H9 (cell line): ENCODE measurements at regions not wholly inside any gene's neighbourhood (a gene's known extent, or its start where the extent isn't known, plus 50 kb on each side); places are given as distances from the start of the nearest gene placed in this dataset.

Experiments
- DNase-seq: peaks from one replicate; pipeline ENCODE4 v3.0.0-alpha.2; 2017
- H2AFZ ChIP-seq: one replicate; pipeline ENCODE4 v1.6.1; 2013; ENCODE audit warnings: mild to moderate bottlenecking, low read length, control low read depth, moderate library complexity
- H2AK5ac ChIP-seq: 2 replicates; pipeline ENCODE4 v1.6.1; 2013; ENCODE audit warnings: low read length, control low read depth, mixed read lengths; ENCODE audit not compliant: insufficient read length
- H2BK120ac ChIP-seq: one replicate; pipeline ENCODE4 v1.6.1; 2013; ENCODE audit warnings: low read depth, mild to moderate bottlenecking, low read length, control low read depth, inconsistent platforms; ENCODE audit not compliant: poor library complexity, severe bottlenecking
- H2BK12ac ChIP-seq: 2 replicates; pipeline ENCODE4 v1.6.1; 2013; ENCODE audit warnings: low read length, control low read depth, mixed read lengths, low read depth; ENCODE audit not compliant: insufficient read length
- H2BK15ac ChIP-seq: 2 replicates; pipeline ENCODE4 v1.6.1; 2013; ENCODE audit warnings: low read depth, low read length, control low read depth
- H2BK20ac ChIP-seq: one replicate; pipeline ENCODE4 v1.6.1; 2013; ENCODE audit warnings: low read depth, mild to moderate bottlenecking, low read length, control low read depth, inconsistent platforms; ENCODE audit not compliant: poor library complexity, severe bottlenecking
- H2BK5ac ChIP-seq: 2 replicates; pipeline ENCODE4 v1.6.1; 2013; ENCODE audit warnings: low read length, control low read depth, mixed read lengths; ENCODE audit not compliant: insufficient read length
- H3K14ac ChIP-seq: 2 replicates; pipeline ENCODE4 v1.6.1; 2013; ENCODE audit warnings: low read length, control low read depth; ENCODE audit not compliant: insufficient read depth
- H3K18ac ChIP-seq: 2 replicates; pipeline ENCODE4 v1.6.1; 2013; ENCODE audit warnings: low read depth, mild to moderate bottlenecking, mixed read lengths, low read length, control low read depth; ENCODE audit not compliant: insufficient read length
- H3K23ac ChIP-seq: 2 replicates; pipeline ENCODE4 v1.6.1; 2013; ENCODE audit warnings: low read length, control low read depth, mixed read lengths, low read depth; ENCODE audit not compliant: insufficient read length
- H3K23me2 ChIP-seq: 2 replicates; pipeline ENCODE4 v1.6.1; 2013; ENCODE audit warnings: low read depth, mild to moderate bottlenecking, mixed read lengths, low read length, control low read depth; ENCODE audit not compliant: insufficient read length, poor library complexity, severe bottlenecking
- H3K27ac ChIP-seq: 2 replicates; pipeline ENCODE4 v1.5.1; 2013; ENCODE audit warnings: low read length, control low read depth, mixed read lengths, low read depth; ENCODE audit not compliant: insufficient read length
- H3K27me3 ChIP-seq: 2 replicates; pipeline ENCODE4 v1.6.1; 2013; ENCODE audit warnings: low read length, control low read depth, inconsistent platforms; ENCODE audit not compliant: insufficient read depth
- H3K4ac ChIP-seq: 2 replicates; pipeline ENCODE4 v1.6.1; 2013; ENCODE audit warnings: low read depth, mild to moderate bottlenecking, control low read depth, inconsistent platforms, low read length, moderate library complexity
- H3K4me1 ChIP-seq: 2 replicates; pipeline ENCODE4 v1.6.1; 2013; ENCODE audit warnings: low read length, control low read depth, inconsistent platforms; ENCODE audit not compliant: insufficient read depth
- H3K4me2 ChIP-seq: 2 replicates; pipeline ENCODE4 v1.6.1; 2013; ENCODE audit warnings: low read length, control low read depth, mixed read lengths; ENCODE audit not compliant: insufficient read length, insufficient read depth
- H3K56ac ChIP-seq: 2 replicates; pipeline ENCODE4 v1.6.1; 2013; ENCODE audit warnings: low read depth, mild to moderate bottlenecking, mixed read lengths, low read length, control low read depth; ENCODE audit not compliant: insufficient read length
- H3K79me1 ChIP-seq: 2 replicates; pipeline ENCODE4 v1.6.1; 2013; ENCODE audit warnings: low read depth, mild to moderate bottlenecking, moderate library complexity, low read length, control low read depth, inconsistent platforms; ENCODE audit not compliant: insufficient read depth, poor library complexity, severe bottlenecking
- H3K79me2 ChIP-seq: 2 replicates; pipeline ENCODE4 v1.6.1; 2013; ENCODE audit warnings: low read length, control low read depth, inconsistent platforms; ENCODE audit not compliant: insufficient read depth
- H3K9ac ChIP-seq: 2 replicates; pipeline ENCODE4 v1.6.1; 2013; ENCODE audit warnings: low read length, control low read depth, mixed read lengths; ENCODE audit not compliant: insufficient read length; ENCODE audit errors: extremely low read depth
- H3K9me3 ChIP-seq: one replicate; pipeline ENCODE4 v1.6.1; 2013; ENCODE audit warnings: low read depth, low read length, inconsistent platforms; ENCODE audit not compliant: control insufficient read depth
- H3T11ph ChIP-seq: one replicate; pipeline ENCODE4 v1.6.1; 2013; ENCODE audit warnings: mild to moderate bottlenecking, low read length, control low read depth, inconsistent platforms
- H4K20me1 ChIP-seq: one replicate; pipeline ENCODE4 v1.6.1; 2013; ENCODE audit not compliant: control insufficient read depth, insufficient read length, insufficient read depth
- H4K5ac ChIP-seq: 2 replicates; pipeline ENCODE4 v1.6.1; 2013; ENCODE audit warnings: low read depth, mild to moderate bottlenecking, mixed read lengths, low read length, control low read depth; ENCODE audit not compliant: insufficient read length
- H4K8ac ChIP-seq: replicated peaks from 2 replicates; pipeline ENCODE4 v1.6.1; 2013; ENCODE audit warnings: low read length, control low read depth, mixed read lengths, low read depth; ENCODE audit not compliant: insufficient read length
- H4K91ac ChIP-seq: 2 replicates; pipeline ENCODE4 v1.6.1; 2013; ENCODE audit warnings: low read depth, mild to moderate bottlenecking, moderate library complexity, mixed read lengths, low read length, control low read depth; ENCODE audit not compliant: insufficient read length
- H3K27ac Mint-ChIP-seq, 3 experiments: 2 replicates in 2 of 3; 3 replicates in 1 of 3; pipeline ENCODE4 v1.8.0; 2020 to 2021; ENCODE audit warnings: mixed read lengths in 3 of 3, mild to moderate bottlenecking in 1 of 3, moderate library complexity in 1 of 3
- H3K27me3 Mint-ChIP-seq: 2 replicates; pipeline ENCODE4 v1.8.0; 2021; ENCODE audit warnings: low read depth, mild to moderate bottlenecking, moderate library complexity, mixed read lengths
- H3K36me3 Mint-ChIP-seq, 3 experiments: 2 replicates in 2 of 3; 3 replicates in 1 of 3; pipeline ENCODE4 v1.8.0; 2020 to 2021; ENCODE audit warnings: low read depth in 3 of 3, mixed read lengths in 3 of 3; ENCODE audit not compliant: insufficient read depth in 1 of 3
- H3K4me1 Mint-ChIP-seq, 2 experiments: 2 replicates each; pipeline ENCODE4 v1.8.0; 2020; ENCODE audit warnings: mixed read lengths in 2 of 2
- H3K4me3 Mint-ChIP-seq, 2 experiments: 2 replicates in 1 of 2; 3 replicates in 1 of 2; pipeline ENCODE4 v1.8.0; 2020 to 2021; ENCODE audit warnings: mild to moderate bottlenecking in 2 of 2, mixed read lengths in 2 of 2, moderate library complexity in 1 of 2
- H3K9me3 Mint-ChIP-seq, 2 experiments: 2 replicates in 1 of 2; 3 replicates in 1 of 2; pipeline ENCODE4 v1.8.0; 2020; ENCODE audit warnings: mild to moderate bottlenecking in 2 of 2, mixed read lengths in 2 of 2, moderate library complexity in 1 of 2
- WGBS: extraction: QIAGEN DNeasy Blood & Tissue Kit; methylation state at CpG from one replicate; pipeline ENCODE4 v1.1.7; 2013; ENCODE audit warnings: missing lambda C conversion rate, low lambda C conversion rate, mixed read lengths; ENCODE audit not compliant: insufficient read length; ENCODE audit errors: extremely low coverage; 5-methylcytosine and 5-hydroxymethylcytosine counted together
- TF ChIP-seq, protein P1 (sequence below): fragments of 200-600 bp; sonication (generic); conservative IDR thresholded peaks from 3 replicates; pipeline ENCODE4 v1.8.0; 2021; ENCODE audit warnings: antibody characterized with exemption, mild to moderate bottlenecking

DNA sequence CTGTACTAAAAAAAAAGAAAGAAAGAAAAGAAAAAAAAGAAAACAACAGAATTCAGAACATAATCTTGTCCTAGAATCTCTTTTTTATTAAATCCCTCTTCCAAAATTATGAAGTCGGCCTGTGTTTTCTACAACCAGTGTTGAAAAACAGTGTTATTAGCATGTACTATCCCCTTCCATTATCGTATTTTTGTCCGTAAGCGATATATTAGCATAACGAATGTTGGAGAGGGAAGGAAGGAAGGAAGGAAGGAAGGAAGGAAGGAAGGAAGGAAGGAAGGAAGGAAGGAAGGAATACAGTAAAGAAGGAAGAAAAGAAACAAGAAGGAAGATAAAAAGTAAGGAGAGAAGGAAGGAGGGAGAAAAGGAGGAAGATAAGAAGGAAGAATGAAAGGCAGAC, 393.0 kb upstream of the TSHZ3 start:
- Mint-ChIP-seq H3K27ac (no peak overlapping the region), H3K4me1 (no peaks in the 10 kb centered on the region), H3K27me3 (no peaks in the 10 kb centered on the region; the same call in 1 of the 2 replicates), H3K9me3 (no peaks in the 10 kb centered on the region; a peak in 1 of 5 replicates), H3K4me3 (no peak overlapping the region), H3K36me3 (no peaks in the 10 kb centered on the region)
- H3K9ac ChIP-seq, result no peak overlapping the region
- no peak overlapping the region for H4K5ac ChIP-seq
- no peak overlapping the region for H4K8ac ChIP-seq
- H2BK15ac ChIP-seq, result no peak overlapping the region
- no peak overlapping the region for H3T11ph ChIP-seq
- no peak overlapping the region for H2BK12ac ChIP-seq
- H2BK5ac ChIP-seq, result no peak overlapping the region
- no peak overlapping the region for H3K18ac ChIP-seq
- H3K79me1 ChIP-seq, result no peaks in the 10 kb centered on the region
- no peak overlapping the region for H2BK120ac ChIP-seq
- H4K91ac ChIP-seq, result no peak overlapping the region
- no peaks in the 10 kb centered on the region for H3K9me3 ChIP-seq
- no peaks in the 10 kb centered on the region for H3K79me2 ChIP-seq
- no peak overlapping the region for H3K27ac ChIP-seq
- no peak overlapping the region for H3K14ac ChIP-seq
- H3K4ac ChIP-seq, result no peak overlapping the region
- TF ChIP-seq, protein P1, sequence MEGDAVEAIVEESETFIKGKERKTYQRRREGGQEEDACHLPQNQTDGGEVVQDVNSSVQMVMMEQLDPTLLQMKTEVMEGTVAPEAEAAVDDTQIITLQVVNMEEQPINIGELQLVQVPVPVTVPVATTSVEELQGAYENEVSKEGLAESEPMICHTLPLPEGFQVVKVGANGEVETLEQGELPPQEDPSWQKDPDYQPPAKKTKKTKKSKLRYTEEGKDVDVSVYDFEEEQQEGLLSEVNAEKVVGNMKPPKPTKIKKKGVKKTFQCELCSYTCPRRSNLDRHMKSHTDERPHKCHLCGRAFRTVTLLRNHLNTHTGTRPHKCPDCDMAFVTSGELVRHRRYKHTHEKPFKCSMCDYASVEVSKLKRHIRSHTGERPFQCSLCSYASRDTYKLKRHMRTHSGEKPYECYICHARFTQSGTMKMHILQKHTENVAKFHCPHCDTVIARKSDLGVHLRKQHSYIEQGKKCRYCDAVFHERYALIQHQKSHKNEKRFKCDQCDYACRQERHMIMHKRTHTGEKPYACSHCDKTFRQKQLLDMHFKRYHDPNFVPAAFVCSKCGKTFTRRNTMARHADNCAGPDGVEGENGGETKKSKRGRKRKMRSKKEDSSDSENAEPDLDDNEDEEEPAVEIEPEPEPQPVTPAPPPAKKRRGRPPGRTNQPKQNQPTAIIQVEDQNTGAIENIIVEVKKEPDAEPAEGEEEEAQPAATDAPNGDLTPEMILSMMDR, result no peak
- H3K4me1 ChIP-seq, result no peaks in the 10 kb centered on the region
- H2BK20ac ChIP-seq, result no peak overlapping the region
- no peaks in the 10 kb centered on the region for H3K23me2 ChIP-seq
- no peak for DNase-seq
- no peak overlapping the region for H3K4me2 ChIP-seq
- no peak overlapping the region for H2AFZ ChIP-seq
- no peak overlapping the region for H3K23ac ChIP-seq
- no CpG with 5 or more reads among the region's 5 CpGs for WGBS
- no peaks in the 10 kb centered on the region for H3K27me3 ChIP-seq
- H4K20me1 ChIP-seq, result no peaks in the 10 kb centered on the region
- no peak overlapping the region for H2AK5ac ChIP-seq
- no peak overlapping the region for H3K56ac ChIP-seq
